ENCODE measurements at regions not wholly inside any gene's neighbourhood (a gene's known extent, or its start where the extent isn't known, plus 50 kb on each side); places are given as distances from the start of the nearest gene placed in this dataset.
"Not testable (repeated sequence)": the region's sequence is repeated elsewhere in the genome, so short reads cannot be mapped to it uniquely, and the experiment has no call there.

- FAIRE-seq; H3K27me3 ChIP-seq (ENCODE audit: control insufficient read depth, insufficient read depth, low read length); H3K36me3 ChIP-seq (ENCODE audit: control insufficient read depth, insufficient read depth, low read length); H3K4me3 ChIP-seq (ENCODE audit: low read depth, low read length): not testable (repeated sequence)
- peak; percentile 21 for DNase-seq (ENCODE audit: low read depth)
These were observed 128.6 kb upstream of the SMURF2 start for GRCh38 chr17:64790690-64791089.

GRCh38 chr17:64790193-64790592, 128.1 kb upstream of the SMURF2 start:
- not testable (repeated sequence) for FAIRE-seq; H3K4me3 ChIP-seq (ENCODE audit: low read depth, low read length); H3K36me3 ChIP-seq (ENCODE audit: control insufficient read depth, insufficient read depth, low read length); H3K27me3 ChIP-seq (ENCODE audit: control insufficient read depth, insufficient read depth, low read length); DNase-seq (ENCODE audit: low read depth)

GRCh38 chr17:64789061-64789445, 126.9 kb upstream of the SMURF2 start:
- not testable (repeated sequence) for FAIRE-seq; DNase-seq (ENCODE audit: low read depth); H3K27me3 ChIP-seq (ENCODE audit: control insufficient read depth, insufficient read depth, low read length); H3K4me3 ChIP-seq (ENCODE audit: low read depth, low read length)
- peaks cover 10% of the 10 kb centered on the region for H3K36me3 ChIP-seq (ENCODE audit: control insufficient read depth, insufficient read depth, low read length)

GRCh38 chr17:64788286-64789060, 126.4 kb upstream of the SMURF2 start:
- TF ChIP-seq CTCF (IDR thresholded peaks at IDR 0.05; ENCODE audit: insufficient read depth, low read length, severe bottlenecking), result no peak
- Histone ChIP-seq H3K27me3 (ENCODE audit: control insufficient read depth, insufficient read depth, low read length) (no peaks in the 10 kb centered on the region), H3K4me3 (ENCODE audit: low read depth, low read length) (no peak overlapping the region), H3K36me3 (ENCODE audit: control insufficient read depth, insufficient read depth, low read length) (peaks cover 11% of the 10 kb centered on the region)
- DNase-seq (ENCODE audit: low read depth) (no peak), FAIRE-seq (no peak)

GRCh38 chr17:64787921-64788271, 125.8 kb upstream of the SMURF2 start:
- FAIRE-seq (no peak), DNase-seq (ENCODE audit: low read depth) (no peak)
- TF ChIP-seq CTCF (IDR thresholded peaks at IDR 0.05; ENCODE audit: insufficient read depth, low read length, severe bottlenecking), result no peak
- Histone ChIP-seq H3K27me3 (ENCODE audit: control insufficient read depth, insufficient read depth, low read length) (no peaks in the 10 kb centered on the region), H3K4me3 (ENCODE audit: low read depth, low read length) (no peak overlapping the region), H3K36me3 (ENCODE audit: control insufficient read depth, insufficient read depth, low read length) (peaks cover 11% of the 10 kb centered on the region)

- no peak for FAIRE-seq
These were observed 125.3 kb upstream of the SMURF2 start for GRCh38 chr17:64787255-64787920.

GRCh38 chr17:64786337-64786736, 124.2 kb upstream of the SMURF2 start:
- TF ChIP-seq CTCF (IDR thresholded peaks at IDR 0.05; ENCODE audit: insufficient read depth, low read length, severe bottlenecking), result peak; percentile 16
- FAIRE-seq, result peak; percentile 86
- H3K4me3 ChIP-seq (ENCODE audit: low read depth, low read length), result no peak overlapping the region
- peaks cover 9% of the 10 kb centered on the region for H3K36me3 ChIP-seq (ENCODE audit: control insufficient read depth, insufficient read depth, low read length)
- peak; percentile 55 for DNase-seq (ENCODE audit: low read depth)
- H3K27me3 ChIP-seq (ENCODE audit: control insufficient read depth, insufficient read depth, low read length), result no peaks in the 10 kb centered on the region

More at GRCh38 chr17:64787255-64787920, 125.3 kb upstream of the SMURF2 start:
- no peak for TF ChIP-seq CTCF (IDR thresholded peaks at IDR 0.05; ENCODE audit: insufficient read depth, low read length, severe bottlenecking)
- peaks cover 11% of the 10 kb centered on the region for H3K36me3 ChIP-seq (ENCODE audit: control insufficient read depth, insufficient read depth, low read length)
- DNase-seq (ENCODE audit: low read depth), result no peak
- no peaks in the 10 kb centered on the region for H3K27me3 ChIP-seq (ENCODE audit: control insufficient read depth, insufficient read depth, low read length)
- no peak overlapping the region for H3K4me3 ChIP-seq (ENCODE audit: low read depth, low read length)
